ENCODE measurements at regions not wholly inside any gene's neighbourhood (a gene's known extent, or its start where the extent isn't known, plus 50 kb on each side); places are given as distances from the start of the nearest gene placed in this dataset.

DNA sequence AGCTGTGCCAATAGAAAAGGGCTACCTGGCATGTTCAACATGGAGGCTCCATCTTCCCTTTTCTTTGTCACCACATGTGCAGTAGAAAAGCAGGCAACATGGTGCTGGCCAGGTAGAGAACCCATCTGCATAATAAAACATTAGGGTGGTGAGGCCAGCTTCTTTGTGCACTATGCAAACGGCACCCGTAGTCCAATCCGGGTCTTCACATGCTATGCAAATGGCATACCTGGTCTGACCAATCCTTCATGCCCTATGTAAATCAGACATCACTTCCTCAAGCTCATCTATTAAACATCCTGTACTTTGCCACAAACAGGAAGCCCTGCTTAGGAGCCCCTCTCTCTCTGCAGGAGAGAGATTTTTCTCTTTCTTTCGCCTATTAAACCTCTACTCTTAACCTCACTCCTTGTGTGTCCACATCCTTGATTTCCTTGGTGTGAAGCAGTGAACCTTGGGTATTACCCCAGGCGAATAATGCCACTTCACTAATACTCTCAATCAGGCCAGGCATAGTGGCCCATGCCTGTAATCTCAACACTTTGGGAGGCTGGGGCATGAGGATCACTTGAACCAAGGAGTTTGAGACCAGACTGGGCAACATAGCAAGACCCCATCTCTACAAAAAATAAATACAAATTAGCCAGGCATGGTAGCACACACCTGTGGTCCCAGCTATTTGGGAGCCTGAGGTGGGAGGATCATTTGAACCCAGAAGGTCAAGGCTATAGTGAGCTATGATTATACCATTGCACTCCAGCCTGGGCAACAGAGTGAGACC is 111.3 kb upstream of the MRI1 start:
- H3K4me3 ChIP-seq = no peak overlapping the region
- no peaks in the 10 kb centered on the region for H3K9me3 ChIP-seq
- H3K27ac ChIP-seq = no peak overlapping the region
- no peak for DNase-seq (ENCODE audit: extremely low spot score in 2 of 2)
- no peaks in the 10 kb centered on the region for H3K36me3 ChIP-seq
- intact Hi-C loops (cut with DNase I) = no loop called here
- no peaks in the 10 kb centered on the region for H3K4me1 ChIP-seq
- no peaks in the 10 kb centered on the region for H3K27me3 ChIP-seq
- no peak for TF ChIP-seq POLR2A (IDR thresholded peaks at IDR 0.05)
- no peak for TF ChIP-seq POLR2AphosphoS5 (IDR thresholded peaks at IDR 0.05; ENCODE audit: insufficient read depth in 1 of 2, low read depth in 1 of 2)
- TF ChIP-seq, protein P1, sequence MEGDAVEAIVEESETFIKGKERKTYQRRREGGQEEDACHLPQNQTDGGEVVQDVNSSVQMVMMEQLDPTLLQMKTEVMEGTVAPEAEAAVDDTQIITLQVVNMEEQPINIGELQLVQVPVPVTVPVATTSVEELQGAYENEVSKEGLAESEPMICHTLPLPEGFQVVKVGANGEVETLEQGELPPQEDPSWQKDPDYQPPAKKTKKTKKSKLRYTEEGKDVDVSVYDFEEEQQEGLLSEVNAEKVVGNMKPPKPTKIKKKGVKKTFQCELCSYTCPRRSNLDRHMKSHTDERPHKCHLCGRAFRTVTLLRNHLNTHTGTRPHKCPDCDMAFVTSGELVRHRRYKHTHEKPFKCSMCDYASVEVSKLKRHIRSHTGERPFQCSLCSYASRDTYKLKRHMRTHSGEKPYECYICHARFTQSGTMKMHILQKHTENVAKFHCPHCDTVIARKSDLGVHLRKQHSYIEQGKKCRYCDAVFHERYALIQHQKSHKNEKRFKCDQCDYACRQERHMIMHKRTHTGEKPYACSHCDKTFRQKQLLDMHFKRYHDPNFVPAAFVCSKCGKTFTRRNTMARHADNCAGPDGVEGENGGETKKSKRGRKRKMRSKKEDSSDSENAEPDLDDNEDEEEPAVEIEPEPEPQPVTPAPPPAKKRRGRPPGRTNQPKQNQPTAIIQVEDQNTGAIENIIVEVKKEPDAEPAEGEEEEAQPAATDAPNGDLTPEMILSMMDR (IDR thresholded peaks at IDR 0.05) = no peak

DNA sequence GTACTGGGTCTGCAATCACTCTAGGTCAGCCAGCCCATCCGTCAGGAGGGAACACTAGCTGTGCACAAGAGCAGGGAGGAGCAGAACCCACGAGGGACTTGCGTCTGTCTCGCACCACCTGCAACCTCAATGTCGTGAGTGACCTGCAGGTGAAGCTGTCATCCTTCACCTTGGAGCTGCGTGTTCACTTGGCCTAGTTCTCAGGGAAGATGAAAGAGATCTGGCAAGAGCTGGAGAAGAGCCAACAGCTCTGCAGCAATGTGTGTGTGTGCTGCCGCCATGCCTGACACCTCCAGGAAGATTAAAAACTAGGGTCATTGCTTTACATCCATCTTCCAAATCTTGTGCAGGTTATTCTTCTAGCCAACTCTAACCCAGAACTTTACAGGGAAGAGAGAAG is 117.6 kb upstream of the MRI1 start:
- no peaks in the 10 kb centered on the region for H3K36me3 ChIP-seq
- no peaks in the 10 kb centered on the region for H3K27me3 ChIP-seq
- no peaks in the 10 kb centered on the region for H3K9me3 ChIP-seq
- no peak for DNase-seq (ENCODE audit: extremely low spot score in 2 of 2)
- no peak overlapping the region for H3K4me3 ChIP-seq
- H3K27ac ChIP-seq = no peak overlapping the region
- H3K4me1 ChIP-seq = no peaks in the 10 kb centered on the region
- intact Hi-C loops (cut with DNase I) = no loop called here
- TF ChIP-seq, protein P1 (IDR thresholded peaks at IDR 0.05) = no peak
- TF ChIP-seq POLR2A (IDR thresholded peaks at IDR 0.05) (no peak), POLR2AphosphoS5 (IDR thresholded peaks at IDR 0.05; ENCODE audit: insufficient read depth in 1 of 2, low read depth in 1 of 2) (no peak)

DNA sequence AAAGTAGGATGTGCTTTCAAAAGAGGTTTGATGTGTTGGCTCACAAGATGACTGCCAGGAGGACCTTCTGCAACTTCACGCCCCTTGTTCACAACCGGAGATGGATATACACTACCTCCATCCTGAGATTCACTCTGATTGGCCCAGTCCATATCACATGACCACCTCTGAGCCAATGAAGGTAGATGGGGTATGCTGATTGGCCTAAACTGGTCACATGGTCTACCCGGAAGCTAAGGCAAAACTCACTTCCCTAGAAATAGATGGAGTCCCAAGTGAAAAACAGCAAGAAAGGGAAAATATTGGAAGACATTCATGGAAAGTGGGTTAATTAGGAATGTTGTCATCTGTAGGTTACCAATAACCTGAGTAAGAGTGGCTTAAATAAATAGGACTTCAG is 119.7 kb upstream of the MRI1 start:
- no peak for DNase-seq (ENCODE audit: extremely low spot score in 2 of 2)
- no peaks in the 10 kb centered on the region for H3K4me1 ChIP-seq
- no peak overlapping the region for H3K4me3 ChIP-seq
- no peaks in the 10 kb centered on the region for H3K36me3 ChIP-seq
- TF ChIP-seq, protein P1 (IDR thresholded peaks at IDR 0.05) = no peak
- TF ChIP-seq POLR2A (IDR thresholded peaks at IDR 0.05) (no peak), POLR2AphosphoS5 (IDR thresholded peaks at IDR 0.05; ENCODE audit: insufficient read depth in 1 of 2, low read depth in 1 of 2) (no peak)
- no peak overlapping the region for H3K27ac ChIP-seq
- H3K9me3 ChIP-seq = no peaks in the 10 kb centered on the region
- intact Hi-C loops (cut with DNase I) = no loop called here
- no peaks in the 10 kb centered on the region for H3K27me3 ChIP-seq

DNA sequence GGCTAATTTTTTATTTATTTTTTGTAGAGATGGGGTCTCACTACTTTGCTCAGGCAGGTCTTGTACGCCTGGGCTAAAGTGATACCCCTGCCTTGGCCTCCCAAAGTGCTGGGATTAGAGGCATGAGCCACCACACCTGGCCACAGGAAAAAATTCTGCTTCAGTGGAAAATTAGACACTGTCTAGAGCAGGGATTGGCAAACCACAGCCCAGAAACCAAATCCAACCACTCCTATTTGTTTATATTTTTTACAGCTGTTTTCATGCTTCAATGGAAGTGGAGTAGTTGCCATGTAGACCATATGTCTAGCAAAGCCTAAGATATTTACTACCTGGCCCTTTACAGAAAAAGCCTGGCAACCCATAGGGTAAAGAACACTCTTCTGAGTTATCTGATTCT is 123.7 kb upstream of the MRI1 start:
- no peak overlapping the region for H3K4me3 ChIP-seq
- no peak for DNase-seq (ENCODE audit: extremely low spot score in 2 of 2)
- TF ChIP-seq, protein P1 (IDR thresholded peaks at IDR 0.05) = no peak
- H3K4me1 ChIP-seq = no peaks in the 10 kb centered on the region
- intact Hi-C loops (cut with DNase I) = no loop called here
- no peak overlapping the region for H3K27ac ChIP-seq
- no peaks in the 10 kb centered on the region for H3K9me3 ChIP-seq
- H3K36me3 ChIP-seq = no peaks in the 10 kb centered on the region
- H3K27me3 ChIP-seq = no peaks in the 10 kb centered on the region

DNA sequence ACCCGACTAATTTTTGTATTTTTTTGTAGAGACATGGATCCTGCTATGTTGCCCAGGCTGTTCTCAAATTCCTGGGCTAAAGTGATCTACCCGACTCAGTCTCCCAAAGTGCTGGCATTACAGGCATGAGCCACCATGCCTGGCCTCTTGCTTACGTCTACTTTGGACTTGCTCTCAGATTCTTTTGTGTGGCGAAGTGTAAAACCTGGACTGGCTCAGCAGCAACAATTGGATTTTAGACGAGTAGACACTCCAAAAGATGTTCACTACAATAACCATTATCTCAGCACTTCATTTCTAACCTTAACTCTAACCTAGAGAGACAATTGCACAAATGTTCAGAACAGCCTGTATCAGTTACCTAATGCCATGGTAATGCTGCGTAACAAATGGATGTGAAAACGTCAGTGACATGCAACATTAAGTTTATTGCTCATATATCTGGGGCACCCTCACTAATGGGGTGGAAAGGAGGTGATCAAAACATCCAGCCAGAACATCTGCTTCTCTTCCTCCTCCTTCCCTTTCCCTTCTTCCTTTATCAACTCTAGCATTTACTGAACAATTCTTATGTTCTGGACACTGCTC is 124.9 kb upstream of the MRI1 start:
- TF ChIP-seq POLR2AphosphoS5 (IDR thresholded peaks at IDR 0.05; ENCODE audit: insufficient read depth in 1 of 2, low read depth in 1 of 2) = no peak
- TF ChIP-seq, protein P1 (IDR thresholded peaks at IDR 0.05) = no peak
- TF ChIP-seq POLR2A (IDR thresholded peaks at IDR 0.05) = no peak
- DNase-seq (ENCODE audit: extremely low spot score in 2 of 2) = no peak
- no peaks in the 10 kb centered on the region for H3K36me3 ChIP-seq
- H3K4me1 ChIP-seq = no peaks in the 10 kb centered on the region
- no peaks in the 10 kb centered on the region for H3K9me3 ChIP-seq
- no peak overlapping the region for H3K4me3 ChIP-seq
- intact Hi-C loops (cut with DNase I) = no loop called here
- no peaks in the 10 kb centered on the region for H3K27me3 ChIP-seq
- no peak overlapping the region for H3K27ac ChIP-seq
